Medulla oblongata (tissue), 1 donor: ENCODE measurements at regions not wholly inside any gene's neighbourhood (a gene's known extent, or its start where the extent isn't known, plus 50 kb on each side); places are given as distances from the start of the nearest gene placed in this dataset.

Experiments
- DNase-seq: peaks from one replicate; pipeline ENCODE4 v3.0.0-alpha.2; 2015; ENCODE audit errors: extremely low spot score

DNA sequence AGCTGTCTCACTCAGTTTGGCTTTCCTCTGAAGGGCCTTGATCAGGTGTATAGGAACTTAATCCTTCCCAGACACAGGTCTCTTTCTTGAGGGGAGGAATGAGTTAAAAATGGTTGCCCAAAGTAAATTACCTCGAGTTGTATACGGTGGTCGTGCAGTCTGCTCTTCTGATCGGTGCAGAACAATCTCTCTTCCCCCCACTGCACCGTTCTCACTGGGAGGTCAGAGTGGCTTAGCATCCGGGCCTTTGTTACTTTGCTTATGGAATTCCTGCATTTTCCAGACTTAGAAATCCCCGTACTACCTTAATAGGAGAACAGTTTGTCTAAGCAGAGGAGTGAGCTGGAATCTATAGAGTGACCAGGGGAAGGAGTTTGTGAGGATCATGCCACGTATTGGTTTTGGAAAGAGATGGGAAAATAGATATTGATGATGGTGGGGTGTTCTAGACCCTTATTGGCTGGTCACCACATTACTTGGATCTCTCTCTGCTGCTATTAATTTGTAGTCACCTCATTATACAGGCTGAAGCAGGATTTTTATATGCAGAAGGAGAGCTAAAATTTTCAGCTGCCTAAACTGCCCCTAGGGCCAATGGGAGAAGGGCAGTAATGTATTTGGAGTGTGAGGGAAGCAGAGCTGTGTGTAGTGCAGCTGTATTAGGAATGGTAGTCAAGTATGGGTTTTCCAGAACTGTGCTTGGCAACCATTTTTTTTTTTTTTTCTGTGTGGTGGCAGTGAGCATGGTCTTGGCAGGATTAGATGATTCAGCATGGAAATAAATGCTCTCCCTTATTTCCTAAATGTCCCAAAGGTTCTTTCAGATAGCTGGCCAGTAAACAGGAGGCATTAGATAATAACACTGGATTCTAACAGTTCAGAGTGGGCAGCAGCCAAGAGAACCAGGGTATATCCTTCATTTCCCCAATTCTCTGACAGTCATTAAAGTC is 81.5 kb downstream of the NDUFS5 start:
- DNase-seq = peak; percentile 63

DNA sequence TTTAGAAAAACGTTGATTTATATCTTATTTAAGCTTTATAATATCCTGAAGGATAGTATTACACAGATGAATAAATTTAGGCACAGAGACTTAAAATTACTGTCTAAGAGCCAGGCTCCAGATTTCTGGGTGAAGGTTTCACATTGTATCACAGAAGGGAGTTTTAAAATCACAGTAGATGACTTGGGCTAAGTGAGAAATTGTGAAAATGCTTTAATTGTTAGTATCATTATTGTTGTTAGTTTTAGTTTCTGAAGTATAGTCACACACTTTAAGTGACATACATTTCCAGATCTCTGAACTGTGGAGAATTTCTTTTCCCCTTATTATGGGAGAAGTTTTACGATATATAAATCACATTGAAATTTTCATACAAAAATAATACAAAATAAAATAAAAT is 83.5 kb downstream of the NDUFS5 start:
- DNase-seq = no peak

DNA sequence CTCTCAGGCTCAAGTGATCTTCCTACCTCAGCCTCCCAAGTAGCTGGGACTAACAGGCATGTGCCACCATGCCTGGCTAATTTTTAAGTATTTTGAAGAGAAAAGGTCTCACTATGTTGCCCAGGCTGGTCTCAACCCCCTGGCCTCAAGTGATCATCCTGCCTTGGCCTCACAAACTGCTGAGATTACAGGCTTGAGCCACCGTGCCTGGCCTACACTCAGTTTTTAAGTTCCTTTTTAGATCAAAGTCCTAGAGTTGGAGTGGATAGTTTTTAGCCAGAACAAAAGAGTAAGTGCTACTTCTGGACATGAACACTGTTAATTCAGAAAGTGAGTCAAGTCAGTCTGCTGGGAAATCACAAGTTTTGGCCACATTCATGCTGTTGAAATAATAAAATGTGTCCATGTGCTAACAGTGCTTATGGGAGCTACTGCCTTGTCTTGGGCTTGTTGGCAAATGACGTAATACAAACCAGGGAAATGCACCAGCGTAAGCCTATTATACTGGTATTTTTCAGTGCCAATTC is 84.2 kb downstream of the NDUFS5 start:
- peak; percentile 74 for DNase-seq

DNA sequence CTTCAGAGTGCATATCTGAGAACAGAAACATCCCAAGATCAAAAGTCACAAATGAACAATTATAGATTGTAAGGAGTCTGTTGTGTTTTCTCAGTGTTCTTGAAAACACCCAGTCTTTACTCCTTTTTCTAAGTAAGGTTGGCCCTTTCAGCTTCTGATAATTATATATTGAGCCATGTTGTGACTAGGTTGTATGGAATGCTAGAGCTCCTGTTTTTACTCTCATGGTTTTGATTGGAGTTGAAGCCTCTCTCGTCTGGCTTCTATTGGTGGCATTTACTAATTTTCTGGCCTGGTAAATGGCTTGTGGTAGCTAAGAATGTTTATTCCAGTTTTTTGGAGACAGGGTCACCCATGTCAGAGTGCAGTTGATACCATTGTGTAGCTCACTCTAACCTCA is 84.7 kb downstream of the NDUFS5 start:
- DNase-seq = no peak

DNA sequence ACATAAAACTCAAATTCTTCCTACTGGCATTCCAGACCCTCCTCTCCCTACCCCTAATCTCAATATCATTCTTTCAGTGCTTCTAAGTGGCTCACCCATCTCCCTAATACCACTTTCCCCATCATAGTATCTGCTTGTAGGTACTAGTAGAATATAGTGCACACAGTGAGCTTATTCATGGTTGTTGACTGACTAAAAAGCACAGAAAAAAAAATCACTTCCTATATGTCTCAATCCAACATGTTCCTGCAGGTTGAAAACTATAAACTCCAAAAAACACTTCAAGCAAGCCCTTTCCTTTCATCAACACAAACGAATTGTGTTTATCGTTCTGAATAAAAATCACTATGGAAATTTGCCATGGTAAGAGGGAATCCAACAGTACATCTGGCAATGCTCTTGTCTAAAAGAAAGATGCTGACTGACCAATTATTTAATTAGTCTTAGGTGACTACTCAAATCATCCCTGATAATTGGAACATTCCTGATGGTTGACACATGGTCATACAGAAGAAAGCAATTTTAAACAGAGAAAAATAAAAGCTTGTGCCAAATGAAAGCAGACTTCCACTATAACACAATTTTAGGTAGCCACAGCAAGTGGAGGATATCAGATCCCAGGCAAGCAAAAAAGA is 87.1 kb downstream of the NDUFS5 start:
- no peak for DNase-seq

DNA sequence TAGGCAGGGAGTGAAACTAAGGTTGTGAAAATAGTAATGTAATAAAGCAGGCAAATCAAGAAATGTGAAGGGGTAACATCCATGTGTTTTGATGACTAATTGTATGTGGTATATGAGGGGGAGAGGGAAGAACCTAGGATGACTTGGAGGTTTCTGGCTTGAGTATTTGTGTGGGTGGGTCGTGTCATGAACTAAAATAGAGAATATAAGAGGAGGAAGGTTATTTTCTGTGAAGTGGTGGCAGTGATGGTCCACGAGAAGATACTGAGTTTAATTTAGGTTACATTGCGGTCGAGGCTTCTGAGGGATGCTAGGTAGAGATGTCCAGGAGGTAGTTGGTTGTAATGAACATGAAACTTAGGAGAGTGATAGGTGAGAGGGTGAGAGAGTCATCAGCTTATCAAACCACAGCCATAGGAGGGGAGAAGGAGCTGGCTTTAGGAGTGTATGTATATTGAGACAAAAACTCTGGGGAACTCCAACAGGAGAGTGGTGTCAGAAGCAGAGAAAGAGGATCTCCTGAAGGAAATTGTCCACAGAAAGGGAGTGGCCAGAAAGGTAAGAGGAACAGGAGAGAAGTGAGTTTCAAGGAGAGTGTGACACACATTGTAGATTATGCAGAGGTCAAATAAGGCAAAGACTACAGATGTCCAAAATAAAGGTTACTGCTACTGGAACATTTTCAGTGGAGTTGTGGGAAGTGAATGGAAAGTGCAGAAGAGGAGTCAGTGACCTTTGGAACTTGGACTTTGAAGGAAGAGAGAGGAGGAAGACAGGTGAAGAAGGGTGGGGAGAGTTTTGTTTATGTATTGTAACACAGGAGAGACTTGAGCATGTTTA is 89.0 kb upstream of the MACF1 start:
- DNase-seq = no peak

DNA sequence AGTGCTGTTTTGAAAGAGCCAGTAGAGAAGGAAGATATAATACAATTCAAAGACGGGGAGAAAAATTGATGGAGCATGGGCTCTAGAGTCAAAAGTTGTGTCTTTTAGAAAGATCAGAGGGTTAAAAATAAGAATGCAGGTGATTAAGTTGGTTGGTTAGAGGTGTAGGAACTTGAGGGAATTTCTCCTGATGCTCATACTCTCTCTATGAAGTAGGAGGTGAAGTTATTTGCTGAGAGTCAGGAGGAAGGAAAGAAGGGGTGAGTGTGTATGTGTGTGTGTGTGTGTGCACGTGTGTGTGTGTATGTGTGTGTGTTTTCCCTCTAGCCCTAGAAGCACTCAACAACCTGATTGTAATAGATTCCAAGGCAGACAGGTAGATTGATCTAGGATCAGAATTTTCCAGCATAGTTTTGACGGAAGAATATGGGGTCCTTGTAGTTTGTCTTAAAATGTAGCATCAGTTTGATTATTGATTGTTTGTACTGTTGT is 88.3 kb upstream of the MACF1 start:
- DNase-seq = no peak

DNA sequence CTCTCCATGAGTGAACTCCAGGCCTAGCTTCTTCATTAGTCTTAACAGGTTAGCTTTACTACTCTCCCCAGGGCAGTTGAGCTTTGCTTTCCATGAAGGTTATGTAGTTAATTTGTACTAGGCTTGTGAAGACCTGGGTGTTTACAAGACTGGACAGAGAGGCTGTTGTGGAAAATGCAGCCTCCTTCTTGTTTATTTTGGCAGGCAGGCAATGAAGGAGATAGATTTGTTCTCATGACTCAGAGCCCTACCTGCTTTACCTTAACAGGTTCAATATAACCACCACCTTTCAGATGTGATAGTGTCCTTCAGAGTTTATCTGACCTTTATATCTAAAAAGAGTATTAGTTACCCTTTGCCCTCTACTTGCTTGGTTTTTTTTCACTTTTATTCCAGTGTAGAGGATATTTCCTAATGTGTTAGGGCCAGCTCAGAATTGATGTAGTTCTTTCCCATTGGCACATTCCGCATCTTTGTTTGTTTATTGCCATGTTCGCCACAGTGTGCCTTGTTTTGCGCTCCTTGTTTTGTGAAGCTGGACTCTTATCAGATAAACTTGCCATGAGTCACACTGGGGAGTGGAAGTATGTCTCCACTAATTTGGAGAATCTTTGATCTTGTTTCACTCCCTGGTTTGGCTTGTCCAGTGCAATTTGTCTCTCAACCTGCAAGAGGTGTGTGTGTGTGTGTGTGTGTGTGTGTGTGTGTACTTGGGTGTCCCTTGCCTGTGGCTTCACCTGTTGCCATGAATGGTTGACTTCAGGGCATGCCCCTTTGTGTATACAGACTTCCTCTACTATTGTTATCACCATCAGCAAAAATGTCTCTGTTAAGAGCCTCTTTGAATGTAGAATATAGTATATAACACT is 87.4 kb upstream of the MACF1 start:
- no peak for DNase-seq

DNA sequence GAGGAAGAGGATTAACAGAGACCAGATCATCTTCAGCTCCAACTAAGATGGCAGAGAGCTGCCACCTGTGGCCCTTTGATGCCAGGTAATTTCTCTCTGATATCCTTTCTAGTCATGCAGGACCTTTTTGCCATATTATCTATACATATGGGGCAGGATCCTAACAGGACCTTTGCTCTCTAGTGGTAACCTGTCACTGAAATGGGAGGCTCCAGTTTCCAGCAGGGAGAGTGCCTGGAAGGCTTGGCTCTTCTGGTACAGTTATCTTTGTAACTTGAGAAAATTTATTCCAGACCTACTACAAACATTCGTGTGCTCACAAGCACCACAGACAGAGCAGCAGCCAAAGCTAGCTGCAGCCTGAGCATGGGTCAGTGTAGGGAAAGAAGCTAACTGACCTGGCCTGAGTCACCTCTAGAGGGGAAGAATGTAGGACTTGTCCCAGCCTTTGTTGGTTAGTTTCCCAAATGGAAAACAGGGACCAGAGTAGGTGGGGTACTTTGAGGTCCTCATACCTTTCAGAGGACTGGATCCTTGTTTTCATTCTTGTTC is 86.5 kb upstream of the MACF1 start:
- no peak for DNase-seq

DNA sequence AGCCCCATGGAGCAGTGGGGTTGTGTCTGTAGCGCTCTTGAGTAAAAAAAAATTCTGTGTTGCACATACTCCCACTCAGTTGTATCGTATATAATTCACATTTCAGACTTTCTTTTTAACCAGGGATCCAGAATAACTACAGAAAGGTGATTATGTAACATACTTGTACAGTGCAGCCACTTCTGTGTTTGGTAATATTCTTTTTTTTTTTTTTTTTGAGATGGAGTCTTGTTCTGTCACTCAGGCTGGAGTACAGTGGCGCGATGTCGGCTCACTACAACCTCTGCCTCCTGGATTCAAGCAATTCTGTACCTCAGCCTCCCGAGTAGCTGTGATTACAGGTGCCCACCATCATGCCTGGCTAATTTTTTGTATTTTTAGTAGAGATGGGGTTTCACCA is 82.4 kb upstream of the MACF1 start:
- DNase-seq = no peak

DNA sequence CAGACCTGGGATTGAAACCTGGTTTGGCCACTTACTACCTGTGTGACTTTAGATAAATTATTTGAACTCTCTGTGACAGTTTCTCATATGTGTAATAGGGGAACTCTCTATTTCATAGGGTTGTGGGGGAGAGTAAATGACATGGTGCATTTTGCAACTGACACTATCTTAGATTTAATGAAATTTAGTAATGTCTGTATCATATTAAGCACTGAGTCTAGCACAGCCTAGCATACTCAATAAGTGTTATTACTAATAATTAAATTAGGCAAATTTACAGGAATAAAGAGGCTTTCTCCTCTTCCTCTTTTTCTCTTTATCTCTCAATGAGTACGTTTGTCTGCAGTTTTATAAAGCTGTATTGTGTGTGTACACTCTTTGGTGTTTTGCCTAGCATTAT is 80.2 kb upstream of the MACF1 start:
- DNase-seq = no peak

DNA sequence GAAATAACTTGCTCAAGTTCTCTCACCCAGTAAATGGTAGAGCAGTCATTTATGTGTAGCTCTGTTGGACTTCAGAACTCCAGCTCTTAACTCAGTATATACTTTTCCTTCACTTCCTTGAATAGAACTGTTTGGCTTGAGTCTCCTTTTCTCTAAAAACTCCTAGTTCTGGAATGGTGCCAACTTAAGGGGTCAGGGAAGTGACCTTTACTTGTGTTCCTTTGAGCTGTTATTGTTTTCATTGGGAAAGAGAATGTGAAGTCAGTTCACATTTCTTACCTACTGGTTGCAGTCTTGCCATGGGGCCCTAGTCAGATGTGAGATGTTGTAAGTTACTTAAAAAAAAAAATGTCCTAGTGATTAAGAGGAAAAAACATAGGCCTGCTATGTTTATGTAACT is 77.0 kb upstream of the MACF1 start:
- peak; percentile 52 for DNase-seq

DNA sequence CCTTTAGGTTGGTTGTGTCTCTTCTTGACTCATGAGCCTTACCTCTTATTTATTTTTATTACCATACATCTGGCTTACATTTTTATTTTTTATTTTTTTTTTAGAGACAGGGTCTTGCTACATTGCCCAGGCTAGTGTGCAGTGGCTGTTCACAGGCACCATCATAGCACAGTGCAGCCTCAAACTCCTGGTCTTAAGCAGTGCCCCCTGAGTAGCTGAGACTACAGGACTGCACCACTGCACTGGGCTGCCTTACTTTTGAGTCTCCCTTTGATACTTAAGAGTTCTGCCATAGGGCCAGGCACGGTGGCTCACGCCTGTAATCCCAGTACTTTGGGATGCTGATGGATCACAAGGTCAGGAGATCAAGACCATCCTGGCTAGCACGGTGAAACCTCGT is 76.4 kb upstream of the MACF1 start:
- DNase-seq = no peak

DNA sequence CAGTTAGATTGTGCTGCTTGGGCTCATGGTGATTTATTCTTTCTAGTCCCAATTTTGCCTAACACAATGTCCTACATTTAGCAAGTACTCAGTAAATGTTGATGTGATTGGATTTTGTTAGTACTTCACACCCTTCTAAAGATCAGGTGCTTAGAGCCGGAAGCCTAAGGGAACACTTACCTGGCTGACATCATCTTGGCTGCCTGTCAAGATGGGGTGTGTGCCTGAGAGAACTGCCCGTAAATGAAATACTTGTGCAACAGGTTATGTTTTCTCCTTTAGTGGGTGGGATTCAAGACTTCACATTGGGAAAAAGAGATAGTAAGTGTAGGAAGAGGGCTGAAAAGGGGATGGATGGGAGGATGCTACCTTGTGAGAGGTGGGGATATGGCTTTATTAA is 75.5 kb upstream of the MACF1 start:
- no peak for DNase-seq

DNA sequence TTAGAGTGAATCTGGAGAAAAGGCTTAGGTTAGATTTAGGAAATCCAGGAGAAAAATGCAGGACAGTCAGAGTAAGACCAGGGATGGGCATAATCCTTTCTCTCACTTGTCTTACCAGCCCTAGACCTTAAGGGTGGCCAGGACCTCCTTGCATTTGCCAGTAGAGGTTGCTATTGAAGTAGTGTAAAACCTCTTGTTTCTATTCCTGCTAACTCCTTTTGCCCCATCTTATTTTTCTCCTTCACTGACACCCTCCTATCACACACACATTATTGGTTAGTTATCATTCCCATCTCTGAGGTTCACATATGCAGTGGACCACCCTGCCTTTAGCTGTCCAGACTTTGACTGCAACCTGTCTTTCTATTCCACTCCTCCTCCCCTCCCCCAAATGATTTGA is 75.0 kb upstream of the MACF1 start:
- DNase-seq = no peak

DNA sequence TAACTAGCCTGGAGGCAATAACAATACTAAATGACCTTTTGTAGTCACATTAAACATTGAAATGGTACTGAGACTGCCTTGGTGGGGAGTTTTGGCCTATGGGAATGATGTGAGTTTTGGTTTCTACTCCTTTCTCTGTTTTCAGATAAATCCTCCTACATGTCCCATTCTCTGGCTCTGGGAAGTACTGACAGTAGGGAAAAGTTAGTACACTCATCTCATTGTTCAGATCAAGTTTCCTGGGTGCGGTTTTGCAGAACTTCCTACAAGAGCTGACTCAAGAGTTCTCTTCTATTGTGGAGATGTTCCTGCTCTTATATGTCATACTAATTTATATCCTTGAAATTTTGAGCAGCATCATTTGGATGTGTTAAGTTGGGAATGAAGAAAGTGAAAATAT is 74.2 kb upstream of the MACF1 start:
- no peak for DNase-seq

DNA sequence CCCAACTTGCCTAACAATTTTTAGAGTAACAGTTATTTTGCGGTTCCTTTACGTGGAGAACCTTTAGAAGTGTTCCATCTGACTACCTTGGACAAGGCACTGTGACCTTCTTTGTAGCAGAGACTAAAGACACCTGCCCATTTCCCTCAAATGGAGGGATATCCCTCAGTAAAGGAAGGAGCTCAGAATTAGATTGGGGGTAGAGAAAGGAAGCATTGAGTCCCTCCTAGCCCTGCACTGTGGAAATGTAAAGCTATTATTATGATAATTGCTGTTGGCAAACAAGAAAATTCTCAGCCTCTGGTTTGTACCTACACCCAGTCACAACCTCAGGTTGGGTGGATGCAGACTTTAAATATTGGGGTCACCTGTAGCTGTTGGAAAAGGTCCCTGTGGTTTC is 72.6 kb upstream of the MACF1 start:
- no peak for DNase-seq

DNA sequence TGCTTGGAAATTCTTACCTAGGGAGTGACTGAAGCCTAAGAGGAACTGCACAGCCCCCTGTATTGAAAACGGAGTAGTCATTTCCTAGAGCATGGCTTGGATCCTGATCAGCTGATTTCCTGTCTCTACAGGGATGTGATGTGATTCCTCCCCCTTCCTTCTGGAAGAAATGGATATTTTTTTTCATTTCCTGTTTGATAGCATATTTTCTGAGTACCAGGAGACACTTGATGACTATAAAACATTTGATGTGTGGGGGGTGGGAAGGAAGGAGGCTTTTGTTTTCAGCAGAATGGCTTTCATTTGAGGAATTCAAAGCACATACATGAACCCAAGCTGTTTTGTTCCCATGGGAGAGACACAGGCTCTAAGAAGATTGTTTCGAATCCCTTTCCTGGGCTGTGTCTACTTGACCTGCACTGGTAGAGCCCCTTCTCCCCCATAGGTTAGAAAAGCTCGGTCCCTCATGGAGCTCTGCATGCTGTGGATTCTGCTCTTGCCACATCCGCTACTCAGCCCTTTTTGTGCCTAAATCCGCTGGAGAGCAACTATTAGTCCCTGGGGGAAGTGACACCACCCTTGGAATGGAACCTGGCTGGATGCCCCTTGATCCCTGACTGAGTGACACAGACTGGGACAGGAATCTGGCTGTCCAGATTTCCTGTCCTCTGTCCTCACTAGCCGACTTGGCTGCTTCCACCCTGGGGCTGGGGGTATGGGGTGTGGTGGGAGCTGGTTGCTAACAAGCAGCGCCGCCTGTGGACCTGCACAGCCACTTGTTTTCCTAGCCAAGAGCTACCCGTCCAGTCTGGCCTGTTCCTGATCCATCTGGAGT is 71.8 kb upstream of the MACF1 start:
- DNase-seq = peak; percentile 85

DNA sequence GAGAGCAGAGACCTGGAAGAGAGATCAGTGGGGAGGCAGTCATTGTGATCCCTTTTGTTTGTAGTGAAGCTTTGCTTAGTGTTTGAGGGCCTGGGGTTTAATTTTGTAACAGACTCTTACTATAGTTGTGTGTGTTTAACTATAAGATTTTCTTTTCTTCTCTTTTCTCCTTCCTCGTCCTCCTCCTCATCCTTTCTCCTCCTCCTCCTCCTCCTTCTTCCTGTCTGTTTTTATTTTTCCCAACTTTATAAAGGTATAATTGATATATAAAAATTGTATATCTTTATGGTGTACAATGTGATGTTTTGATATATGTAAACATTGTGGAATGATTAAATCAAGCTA is 71.2 kb upstream of the MACF1 start:
- no peak for DNase-seq

DNA sequence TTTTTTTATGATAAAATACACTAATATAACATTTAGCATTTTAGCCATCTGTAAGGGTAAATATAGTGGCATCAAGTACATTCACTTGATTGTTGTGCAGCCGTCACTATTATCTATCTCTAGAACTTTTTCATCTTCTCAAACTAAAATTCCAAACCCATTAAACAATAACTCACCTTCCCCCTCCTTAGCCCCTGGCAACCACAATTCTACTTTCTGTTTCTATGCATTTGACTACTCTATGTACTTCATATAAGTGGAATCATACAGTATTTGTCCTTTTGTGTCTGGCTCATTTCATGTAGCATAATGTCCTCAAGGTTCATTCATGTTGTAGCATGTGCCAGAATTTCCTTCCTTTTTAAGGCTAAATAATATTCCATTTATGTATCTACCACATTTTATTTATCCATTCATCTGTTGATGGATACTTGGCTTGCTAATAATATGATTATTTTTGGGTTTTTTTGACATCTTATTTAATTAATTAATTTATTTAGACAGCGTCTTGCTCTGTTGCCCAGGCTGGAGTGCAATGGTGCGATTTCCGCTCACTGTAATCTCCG is 69.6 kb upstream of the MACF1 start:
- no peak for DNase-seq
